ENCODE measurements at regions not wholly inside any gene's neighbourhood (a gene's known extent, or its start where the extent isn't known, plus 50 kb on each side); places are given as distances from the start of the nearest gene placed in this dataset.

DNA sequence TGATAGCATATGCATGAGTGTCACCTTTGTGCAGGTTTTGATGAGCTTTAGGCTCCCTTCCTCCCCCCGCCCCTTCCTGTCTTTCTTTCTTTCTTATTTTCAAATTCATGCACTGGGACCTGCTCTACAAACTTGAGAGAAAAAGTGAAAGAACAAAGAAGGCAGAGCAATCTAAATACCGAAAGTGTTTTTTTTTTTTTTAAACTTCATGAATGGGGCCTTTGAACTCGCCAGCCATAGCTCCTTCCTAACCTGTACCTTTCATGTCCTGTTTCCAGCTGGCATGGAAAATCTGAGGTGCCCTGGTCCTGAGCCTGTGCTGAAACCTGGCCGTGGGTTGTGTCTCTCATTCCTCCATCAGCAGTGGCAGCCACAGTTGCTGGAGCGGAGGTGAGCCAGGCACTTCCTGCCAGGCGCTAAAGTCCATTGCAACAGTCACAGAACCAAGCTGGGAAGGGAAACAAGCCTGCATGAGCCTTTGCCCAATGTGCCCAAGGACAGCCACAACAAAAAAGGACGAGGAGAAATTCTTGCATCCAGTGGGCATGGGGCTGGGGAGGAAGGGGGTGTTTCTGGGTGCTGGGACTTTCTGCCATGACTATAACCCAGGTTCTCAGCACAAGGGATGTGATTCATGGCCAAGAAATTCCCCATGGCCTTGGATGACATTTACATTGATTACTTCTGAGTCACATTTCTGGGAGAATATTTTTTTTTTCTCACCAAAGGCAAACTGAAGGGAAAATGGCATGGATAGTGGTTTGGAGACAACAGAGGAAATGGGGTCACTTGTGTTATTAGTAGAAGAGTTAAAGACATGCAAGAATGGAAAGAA is 102.7 kb downstream of the TMEM30B start:
- TF ChIP-seq CTCF (IDR thresholded peaks at IDR 0.05; ENCODE audit: extremely low read depth, missing control alignments), result no peak
- DNase-seq (ENCODE audit: low spot score), result no peak

- no peak for TF ChIP-seq CTCF (IDR thresholded peaks at IDR 0.05; ENCODE audit: extremely low read depth, missing control alignments)
- DNase-seq (ENCODE audit: low spot score), result no peak
These were observed 103.6 kb downstream of the TMEM30B start for GRCh38 chr14:61177279-61178225.

GRCh38 chr14:61176686-61177085 is 104.5 kb downstream of the TMEM30B start:
- no peak for TF ChIP-seq CTCF (IDR thresholded peaks at IDR 0.05; ENCODE audit: extremely low read depth, missing control alignments)

GRCh38 chr14:61174987-61175386 is 106.2 kb downstream of the TMEM30B start:
- TF ChIP-seq CTCF (IDR thresholded peaks at IDR 0.05; ENCODE audit: extremely low read depth, missing control alignments), result no peak
- no peak for DNase-seq (ENCODE audit: low spot score)

More at GRCh38 chr14:61176686-61177085, 104.5 kb downstream of the TMEM30B start:
- no peak for DNase-seq (ENCODE audit: low spot score)

- no peak for TF ChIP-seq CTCF (IDR thresholded peaks at IDR 0.05; ENCODE audit: extremely low read depth, missing control alignments)
- DNase-seq (ENCODE audit: low spot score), result no peak
These were observed 106.7 kb downstream of the TMEM30B start for GRCh38 chr14:61174441-61174891.

GRCh38 chr14:61171727-61172126 is 109.4 kb downstream of the TMEM30B start:
- no peak for DNase-seq (ENCODE audit: low spot score)
- TF ChIP-seq CTCF (IDR thresholded peaks at IDR 0.05; ENCODE audit: extremely low read depth, missing control alignments), result no peak

- no peak for DNase-seq (ENCODE audit: low spot score)
- TF ChIP-seq CTCF (IDR thresholded peaks at IDR 0.05; ENCODE audit: extremely low read depth, missing control alignments), result no peak
These were observed 113.0 kb downstream of the TMEM30B start for GRCh38 chr14:61168141-61168540.

Data from GM20000 (cell line).